ENCODE measurements at regions not wholly inside any gene's neighbourhood (a gene's known extent, or its start where the extent isn't known, plus 50 kb on each side); places are given as distances from the start of the nearest gene placed in this dataset.
A peak's percentile ranks its signal among the peaks of the same experiment; 100 is the strongest.
"Not testable (repeated sequence)": the region's sequence is repeated elsewhere in the genome, so short reads cannot be mapped to it uniquely, and the experiment has no call there.

DNA sequence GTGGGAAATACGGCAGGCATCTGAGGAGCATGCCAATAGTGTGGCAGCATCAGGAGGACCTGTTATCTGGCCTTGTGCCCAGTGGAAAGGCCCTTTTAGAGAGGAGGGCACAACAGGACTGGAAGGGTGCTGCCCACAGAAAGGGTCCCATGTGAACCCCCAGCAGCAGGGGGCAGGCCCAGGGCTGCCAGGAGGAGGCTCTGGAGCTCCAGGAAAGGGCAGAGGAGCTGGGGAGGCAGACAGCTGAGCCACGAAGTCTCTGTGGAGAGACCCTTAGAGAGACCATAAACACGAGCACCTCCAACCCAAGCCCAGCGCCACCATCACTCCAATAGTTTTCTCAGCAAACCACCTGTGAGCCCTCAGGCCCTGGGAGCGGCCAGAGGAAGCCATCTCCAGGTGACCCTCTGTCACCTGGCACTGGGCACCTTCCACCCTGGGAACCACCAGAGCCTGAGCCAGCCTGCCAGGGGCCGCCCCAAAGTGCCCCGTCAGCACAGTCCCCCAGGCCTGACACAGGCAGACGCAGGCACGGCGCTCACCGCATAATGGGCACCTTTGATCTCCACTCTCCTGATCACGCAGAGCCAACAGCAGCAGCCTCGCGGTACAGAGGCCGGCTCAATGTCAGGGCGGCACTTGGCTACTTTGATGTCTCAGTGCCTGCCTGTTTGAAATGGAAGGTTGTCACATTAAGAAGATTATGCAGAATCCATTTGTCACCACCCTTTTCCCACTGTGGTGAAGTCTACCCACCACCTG is 162.5 kb upstream of the RAB6C start:
- intact Hi-C loops (cut with DNase I): no loop called here
- DNase-seq: no peak

DNA sequence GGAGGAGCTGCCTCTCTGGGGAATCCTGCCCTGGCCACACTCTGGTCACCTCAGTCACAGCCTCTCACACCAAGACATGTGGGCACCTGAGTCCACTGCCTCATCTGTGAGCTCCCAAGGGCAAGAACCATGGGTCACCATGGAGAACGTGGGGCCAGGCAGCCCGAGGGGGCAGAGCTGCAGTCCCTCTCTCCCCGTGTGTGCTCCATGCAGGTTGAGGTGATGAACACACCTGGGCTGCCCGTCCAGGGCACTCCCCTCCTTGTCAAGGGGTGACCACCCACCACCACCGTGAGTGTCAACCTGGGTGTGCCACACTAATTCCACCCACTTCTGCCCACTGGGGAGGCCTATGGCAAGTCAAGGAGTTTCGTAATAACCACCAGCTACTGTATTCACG is 159.6 kb upstream of the RAB6C start:
- DNase-seq: peak in 1 of 10 donors; percentile 57
- intact Hi-C loops (cut with DNase I): no loop called here

DNA sequence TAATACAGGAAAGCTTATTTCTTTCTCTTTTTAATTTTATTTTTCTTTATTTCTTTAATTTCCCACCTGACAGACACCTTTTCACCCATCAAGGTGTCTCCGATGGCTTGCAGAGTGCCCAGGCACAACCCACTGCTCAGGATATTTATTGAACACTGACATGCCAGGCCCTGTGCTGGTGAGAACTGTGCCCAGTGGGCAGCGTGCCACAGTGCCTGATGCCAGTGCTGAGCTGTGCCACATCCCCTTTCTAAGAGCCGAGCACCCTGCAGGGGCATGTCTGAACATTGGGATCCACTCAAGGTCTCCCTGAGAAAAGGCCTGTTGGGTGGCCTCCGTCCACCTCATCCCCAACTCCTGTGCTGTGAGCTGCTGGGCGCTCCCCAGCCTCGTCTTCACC is 158.6 kb upstream of the RAB6C start:
- DNase-seq: no peak
- intact Hi-C loops (cut with DNase I): no loop called here

DNA sequence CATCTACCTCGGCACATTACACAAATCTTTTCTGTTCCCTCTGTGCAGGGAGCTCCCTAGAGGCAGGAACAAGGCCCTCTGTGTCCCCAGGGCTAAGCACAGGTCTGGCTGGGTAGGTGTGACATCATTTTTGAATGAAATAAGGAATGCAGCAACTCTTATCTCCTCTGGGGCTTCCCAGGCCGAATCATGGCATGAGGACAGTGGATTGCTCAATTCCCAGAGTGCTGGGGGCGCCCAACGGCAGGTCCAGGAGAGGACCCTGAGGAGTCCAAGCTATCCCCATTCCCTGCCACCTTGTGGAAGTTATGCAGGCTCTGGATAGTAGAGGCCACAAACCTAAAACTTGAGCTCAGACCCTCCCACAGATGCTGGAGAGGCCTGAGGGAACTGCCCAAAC is 158.0 kb upstream of the RAB6C start:
- DNase-seq: no peak
- intact Hi-C loops (cut with DNase I): no loop called here

DNA sequence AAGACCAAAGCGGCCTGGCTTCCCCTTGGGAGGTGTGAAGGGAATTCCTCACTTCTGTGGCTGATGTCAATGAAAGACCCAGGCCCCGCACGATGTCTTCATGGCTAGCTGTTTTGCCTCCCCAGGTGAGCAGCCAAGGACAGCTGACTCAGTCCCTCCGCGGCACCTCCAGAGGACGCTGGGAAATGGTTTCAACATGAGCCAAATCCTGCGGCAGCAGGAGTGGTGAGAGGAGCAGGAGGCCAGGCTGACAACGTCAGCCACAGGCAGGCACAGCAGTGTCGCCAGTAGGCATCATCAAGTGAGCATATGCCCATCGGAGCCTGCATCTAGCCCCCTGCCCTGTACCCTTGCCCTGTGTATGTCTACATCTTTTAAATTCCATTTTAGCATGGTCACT is 156.4 kb upstream of the RAB6C start:
- DNase-seq: no peak
- intact Hi-C loops (cut with DNase I): no loop called here

DNA sequence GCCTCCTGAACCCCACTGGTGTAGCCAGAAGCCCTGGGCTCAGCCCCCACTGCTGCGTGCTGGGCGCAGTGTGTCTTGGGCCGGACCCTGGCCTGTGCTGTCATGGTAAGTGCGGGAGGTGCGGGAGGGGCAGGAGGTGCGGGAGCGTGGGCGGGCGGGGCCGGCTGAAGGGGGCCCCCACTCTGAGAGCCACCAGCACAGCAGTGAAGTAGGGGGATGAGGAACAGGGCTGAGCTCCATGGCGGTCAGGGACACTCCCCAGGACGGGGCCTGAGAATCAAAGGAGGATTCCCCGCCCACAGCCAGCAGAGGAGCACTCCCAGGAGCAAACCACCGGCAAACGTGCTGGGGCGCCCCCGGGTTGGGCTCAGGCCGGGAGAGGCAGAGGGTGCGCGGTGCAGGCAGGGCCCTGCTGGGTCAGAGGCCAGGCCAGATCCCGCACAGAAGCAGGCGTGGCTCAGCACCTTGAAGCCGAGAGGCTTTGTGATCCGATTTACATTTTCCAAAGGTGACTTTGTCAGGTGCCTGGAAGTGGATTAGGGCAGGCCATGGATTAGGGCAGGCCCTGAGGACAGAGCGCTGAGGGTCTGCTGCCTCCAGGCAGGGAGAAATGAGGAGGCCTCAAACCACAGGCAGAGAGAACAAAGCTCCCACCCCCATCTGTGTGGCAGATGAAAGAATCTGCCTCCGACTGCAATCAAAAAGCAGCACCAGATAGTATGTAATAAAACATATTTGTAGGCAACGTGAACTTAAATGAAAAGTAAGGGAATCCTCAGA is 152.0 kb upstream of the RAB6C start:
- DNase-seq: no peak
- intact Hi-C loops (cut with DNase I): no loop called here

DNA sequence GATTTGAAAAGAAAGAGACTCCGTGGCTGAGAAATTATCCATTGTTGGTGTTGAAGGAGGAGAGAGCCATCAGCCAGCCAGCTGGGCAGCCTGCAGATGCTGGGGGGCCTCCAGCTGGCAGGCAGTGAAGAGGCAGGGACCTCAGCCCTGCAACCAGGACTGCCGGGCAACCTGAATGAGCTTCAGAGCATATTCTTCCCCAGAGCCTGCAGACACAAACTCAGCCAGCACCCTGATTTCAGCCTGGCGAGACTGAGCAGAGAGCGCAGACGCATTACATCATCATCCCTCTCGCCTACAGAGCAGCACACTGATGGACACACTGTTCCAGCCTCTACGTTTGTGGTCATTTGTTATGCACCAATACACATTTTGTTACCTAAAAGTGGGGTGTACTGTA is 150.7 kb upstream of the RAB6C start:
- intact Hi-C loops (cut with DNase I): no loop called here
- DNase-seq: peak in 1 of 10 donors; percentile 87

DNA sequence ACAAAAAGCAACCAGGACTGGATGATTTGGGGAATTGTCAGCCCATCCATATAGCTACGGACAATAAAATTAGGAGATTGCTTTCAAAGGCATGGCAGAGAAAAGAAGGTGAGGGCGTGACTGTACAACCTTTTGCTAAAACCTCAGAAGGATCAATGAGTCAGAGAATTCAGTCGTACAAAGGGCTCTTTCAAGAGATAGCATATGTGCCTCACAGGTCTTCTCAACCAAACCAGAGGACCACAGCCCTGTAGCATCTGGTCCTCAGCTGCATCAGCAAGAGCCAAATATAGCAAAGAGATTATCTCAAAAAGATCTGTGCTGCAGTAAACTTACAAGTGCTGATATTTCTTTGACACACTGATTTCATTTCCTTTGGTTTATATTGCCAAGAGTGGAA is 149.9 kb upstream of the RAB6C start:
- intact Hi-C loops (cut with DNase I): no loop called here
- DNase-seq: no peak

DNA sequence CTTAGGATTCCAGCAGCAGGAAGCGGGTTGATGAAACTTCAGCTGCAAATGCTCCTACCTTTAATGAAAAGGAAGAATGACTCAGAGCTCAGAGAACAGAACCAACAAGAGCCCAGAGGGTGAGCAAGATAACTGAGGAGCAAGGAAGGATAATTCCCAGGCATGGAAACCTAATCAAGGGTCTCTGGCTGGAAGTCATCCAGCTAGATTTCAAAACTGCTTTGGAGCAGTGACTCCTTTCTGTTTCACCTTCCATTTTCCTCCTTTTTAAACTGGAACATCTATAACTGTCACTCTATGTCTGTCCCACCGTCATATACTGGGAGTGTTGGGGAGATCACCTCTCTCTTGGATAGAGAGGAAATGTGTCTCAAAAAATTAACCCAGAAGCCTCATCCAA is 148.4 kb upstream of the RAB6C start:
- DNase-seq: no peak
- intact Hi-C loops (cut with DNase I): no loop called here

DNA sequence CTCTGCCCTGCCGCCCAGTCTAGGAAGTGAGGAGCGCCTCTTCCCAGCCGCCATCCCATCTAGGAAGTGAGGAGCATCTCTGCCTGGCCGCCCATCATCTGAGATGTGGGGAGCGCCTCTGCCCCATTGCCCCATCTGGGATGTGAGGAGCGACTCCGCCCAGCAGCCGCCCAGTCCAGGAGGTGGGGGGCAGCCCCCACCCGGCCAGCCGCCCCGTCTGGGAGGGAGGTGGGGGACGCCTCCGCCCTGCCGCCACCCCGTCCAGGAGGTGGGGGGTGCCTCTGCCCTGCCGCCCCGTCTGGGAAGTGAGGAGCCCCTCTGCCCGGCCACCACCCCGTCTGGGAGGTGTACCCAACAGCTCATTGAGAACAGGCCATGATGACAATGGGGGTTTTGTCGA is 146.0 kb upstream of the RAB6C start:
- DNase-seq: peak in 1 of 10 donors; percentile 71
- intact Hi-C loops (cut with DNase I): not testable (repeated sequence)

DNA sequence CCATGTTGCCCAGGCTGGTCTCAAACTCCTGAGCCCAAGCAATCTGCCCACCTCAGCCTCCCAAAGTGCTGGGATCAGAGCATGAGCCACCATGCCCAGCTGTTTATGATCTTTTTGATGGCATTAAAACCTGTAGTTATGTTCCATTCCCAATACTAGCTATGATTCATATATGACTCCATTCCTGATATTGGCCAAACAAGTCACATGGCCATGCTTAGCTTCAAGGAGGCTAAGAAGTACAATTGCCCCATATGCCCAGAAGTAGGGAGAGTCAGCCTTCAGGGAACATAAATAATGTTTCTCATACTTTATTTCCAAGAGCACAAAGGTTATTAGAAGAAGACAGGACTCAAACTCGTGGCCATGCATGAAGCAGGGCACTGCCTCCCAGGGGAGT is 132.4 kb upstream of the RAB6C start:
- intact Hi-C loops (cut with DNase I): no loop called here

DNA sequence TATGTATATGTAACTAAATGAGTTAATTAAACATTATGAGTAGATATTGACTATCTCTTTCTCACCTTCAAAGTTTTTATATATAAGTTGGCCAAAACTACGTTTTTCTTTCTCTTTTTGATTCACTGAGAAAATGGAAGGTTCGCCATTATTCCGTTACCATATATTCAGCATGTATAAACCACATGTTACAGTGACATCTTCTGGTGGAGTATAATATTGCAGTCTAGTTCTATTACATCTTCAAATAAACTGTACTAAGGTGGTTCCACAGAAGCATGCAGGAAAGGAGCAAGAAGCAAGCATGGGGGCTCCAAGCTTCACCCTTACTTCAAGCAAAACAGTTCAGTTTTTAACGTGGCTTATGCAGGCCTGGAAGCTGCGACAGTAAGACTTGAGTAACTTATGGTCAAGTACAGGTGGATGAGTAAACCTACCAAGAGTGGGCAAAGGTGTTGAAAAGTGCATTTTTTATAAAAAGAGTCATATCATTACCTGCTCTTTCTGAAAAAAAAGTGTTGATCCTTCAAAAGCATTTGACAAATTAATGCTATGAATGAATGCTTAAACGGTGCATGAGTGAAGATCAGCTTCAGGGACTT is 129.8 kb upstream of the RAB6C start:
- no peak for DNase-seq
- intact Hi-C loops (cut with DNase I): no loop called here

More for the DNA sequence above, 132.4 kb upstream of the RAB6C start:
- DNase-seq: no peak

DNA sequence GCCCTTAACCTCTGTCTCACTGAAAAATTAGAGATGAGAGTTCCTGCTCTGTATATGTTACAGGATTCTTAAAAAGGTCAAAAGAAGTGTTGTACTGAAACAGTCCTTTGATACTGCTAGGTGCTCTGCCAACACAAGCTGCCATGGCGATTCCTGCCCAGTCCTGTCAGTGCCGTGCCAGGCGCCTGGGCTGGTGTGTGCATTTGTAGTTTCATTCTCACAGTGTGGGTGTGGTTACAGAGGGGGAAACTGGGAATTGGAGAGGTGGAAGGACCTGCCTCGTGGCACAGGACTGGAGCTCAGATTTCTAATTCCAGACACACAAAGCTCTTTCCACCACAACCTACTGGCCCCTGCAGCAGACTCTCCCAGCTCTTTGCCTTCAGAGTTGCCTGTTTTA is 122.3 kb upstream of the RAB6C start:
- intact Hi-C loops (cut with DNase I): no loop called here
- DNase-seq: no peak

DNA sequence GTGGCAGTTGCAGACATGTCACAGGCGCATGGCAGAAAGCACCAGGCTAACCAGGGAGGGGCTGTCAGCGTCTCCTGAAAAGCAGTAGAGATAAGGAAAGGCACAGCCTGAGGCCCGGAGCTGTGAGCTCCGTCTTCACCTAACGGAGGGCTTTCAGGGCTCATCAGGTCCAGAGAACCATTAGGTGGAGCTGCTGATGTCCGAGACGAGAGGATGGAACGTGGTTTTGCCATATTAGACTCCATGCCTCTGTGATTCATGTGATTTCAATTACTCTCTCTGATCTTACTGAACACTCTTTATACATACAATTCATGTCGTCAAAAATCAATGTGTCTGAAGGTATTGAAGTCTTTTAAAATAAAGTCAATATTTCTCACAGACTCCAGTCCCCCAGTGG is 120.3 kb upstream of the RAB6C start:
- DNase-seq: no peak
- intact Hi-C loops (cut with DNase I): no loop called here

DNA sequence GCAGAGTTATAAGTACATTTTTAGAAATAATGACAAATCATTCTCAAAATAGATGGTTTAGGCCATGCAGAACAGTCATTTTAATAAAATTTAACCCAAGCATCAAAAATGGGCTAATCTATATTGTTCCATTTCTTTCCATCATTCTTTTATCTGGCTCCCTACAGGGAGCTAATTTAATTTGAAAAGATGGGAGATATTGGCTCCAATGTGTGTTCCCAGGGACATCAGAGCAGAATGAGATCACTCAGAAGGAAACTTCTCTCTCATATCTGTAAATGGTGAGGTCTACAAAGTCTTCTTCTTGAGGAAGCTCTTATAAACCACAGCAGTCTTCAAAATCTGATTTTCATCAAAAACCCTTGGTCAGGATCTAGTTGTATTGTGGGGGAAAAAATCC is 119.4 kb upstream of the RAB6C start:
- intact Hi-C loops (cut with DNase I): no loop called here
- DNase-seq: no peak

DNA sequence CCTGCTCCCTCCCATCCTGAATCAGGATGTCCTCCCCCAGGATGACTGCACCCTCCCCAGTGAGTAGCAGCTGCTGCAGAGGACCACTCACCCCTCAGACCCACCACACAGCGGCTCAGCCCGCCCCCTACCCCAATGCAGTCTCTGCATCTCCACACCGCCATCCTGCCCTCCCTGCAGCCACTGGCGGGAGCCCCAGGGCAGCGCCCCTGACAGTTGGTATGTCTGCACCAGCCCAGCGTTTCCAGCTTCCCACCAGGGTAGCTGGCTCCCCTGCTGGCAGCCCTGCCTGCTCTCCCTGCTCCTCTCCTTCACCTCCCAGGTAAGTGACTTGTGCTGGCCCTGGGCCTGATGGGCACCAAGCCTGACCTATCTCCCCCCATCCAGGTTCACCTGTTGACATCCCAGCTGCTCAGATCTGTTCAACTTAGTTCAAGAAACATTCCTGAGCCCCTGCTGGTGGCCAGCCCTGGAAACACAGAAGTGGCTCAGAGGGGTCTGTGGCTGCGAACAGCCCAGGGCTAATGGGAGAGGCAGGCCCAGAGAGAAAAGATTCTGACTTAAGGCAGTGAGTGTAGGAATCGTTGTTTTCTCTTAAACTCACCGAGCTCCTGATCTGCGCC is 117.7 kb upstream of the RAB6C start:
- intact Hi-C loops (cut with DNase I): no loop called here
- no peak for DNase-seq

DNA sequence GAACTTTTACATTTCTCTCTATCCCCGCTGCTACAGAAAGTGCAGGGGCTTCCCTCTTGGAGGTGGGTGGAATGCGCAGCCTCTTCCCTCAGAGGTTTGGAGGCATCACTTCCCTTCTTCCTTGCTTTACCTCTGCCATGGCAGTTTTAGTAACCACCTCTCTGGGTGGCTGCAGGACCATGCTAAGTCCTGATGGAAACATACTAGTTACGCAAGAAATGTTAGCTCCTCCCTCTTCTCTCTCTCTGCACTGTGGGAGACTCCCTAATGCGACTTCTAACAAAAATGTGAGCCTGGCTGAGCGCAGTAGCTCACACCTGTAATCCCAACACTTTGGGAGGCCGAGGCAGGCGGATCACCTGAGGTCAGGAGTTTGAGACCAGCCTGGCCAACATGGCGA is 116.8 kb upstream of the RAB6C start:
- DNase-seq: no peak
- intact Hi-C loops (cut with DNase I): no loop called here

DNA sequence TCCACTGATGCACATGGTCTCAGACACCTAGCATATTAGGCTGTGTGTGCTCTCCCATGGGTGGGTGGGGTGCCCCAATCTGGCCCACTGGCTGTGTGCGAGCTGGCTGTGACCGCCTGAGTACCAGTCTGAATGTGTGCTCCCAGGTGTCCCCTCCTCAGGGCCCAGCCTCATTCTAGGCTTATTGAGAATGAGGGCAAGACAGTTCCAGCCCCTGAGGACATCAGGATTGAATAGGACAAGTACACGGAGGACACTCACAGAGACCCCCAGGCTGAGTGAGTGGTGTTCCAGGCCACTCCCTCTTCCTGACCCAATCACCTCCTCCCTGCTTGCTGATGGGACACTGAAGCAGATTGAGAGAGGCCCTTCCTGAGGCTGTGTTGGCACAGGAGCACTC is 116.1 kb upstream of the RAB6C start:
- no peak for DNase-seq
- intact Hi-C loops (cut with DNase I): no loop called here

DNA sequence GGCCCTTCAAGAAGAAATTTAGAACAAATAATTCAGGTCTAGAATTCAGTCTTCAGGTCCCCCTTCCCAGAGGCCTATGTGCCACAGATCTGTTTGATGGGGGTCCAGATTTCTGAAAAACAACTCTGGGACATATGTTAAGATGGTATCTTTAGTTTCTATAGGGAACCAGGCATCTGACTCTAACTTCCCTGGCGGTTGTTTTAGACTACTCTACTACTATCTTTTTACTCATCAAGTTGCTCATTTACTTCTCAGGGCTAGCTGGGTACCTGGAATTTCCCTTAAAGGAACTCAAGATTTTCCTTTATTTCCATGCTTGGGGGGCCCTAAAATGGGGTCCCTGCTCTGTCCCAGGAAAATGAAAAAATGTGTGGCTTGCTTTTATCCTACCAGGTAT is 114.7 kb upstream of the RAB6C start:
- intact Hi-C loops (cut with DNase I): no loop called here
- DNase-seq: no peak

DNA sequence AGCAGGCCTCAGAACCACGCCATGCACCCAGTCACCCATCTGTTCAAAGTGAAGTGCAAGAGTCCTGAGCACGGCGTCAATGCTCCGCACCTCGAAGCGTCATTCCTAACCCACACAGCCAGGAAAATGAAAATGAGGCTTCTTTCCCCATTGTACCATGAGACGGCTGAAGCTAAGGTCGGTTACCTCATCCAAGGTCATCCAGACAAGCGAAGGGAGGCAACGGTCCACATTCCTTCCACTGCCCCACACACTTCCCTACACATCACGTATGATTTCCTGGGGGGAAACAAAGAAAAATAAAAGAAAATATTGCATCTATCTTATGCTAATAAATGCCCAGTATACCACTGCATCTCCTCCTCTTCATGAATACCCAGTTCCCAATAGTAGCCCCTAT is 113.5 kb upstream of the RAB6C start:
- no peak for DNase-seq
- intact Hi-C loops (cut with DNase I): no loop called here

DNA sequence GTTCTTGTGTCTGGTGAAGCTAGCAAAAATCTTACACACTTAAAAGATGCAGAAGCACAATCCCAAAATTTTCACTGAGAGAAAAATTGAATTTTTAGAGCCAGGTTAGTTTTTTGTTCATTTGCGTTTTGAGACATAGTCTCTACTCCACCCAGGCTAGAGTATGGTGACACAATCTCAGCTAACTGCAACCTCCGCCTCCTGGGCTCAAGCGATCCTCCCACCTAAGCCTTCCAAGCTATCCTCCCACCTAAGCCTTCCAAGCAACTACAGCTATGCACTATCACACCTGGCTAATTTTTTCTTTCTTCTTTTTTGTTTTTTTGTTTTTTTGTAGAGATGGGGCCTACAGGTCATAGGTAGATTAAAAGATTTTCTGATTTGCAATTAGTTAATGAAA is 113.1 kb upstream of the RAB6C start:
- DNase-seq: no peak
- intact Hi-C loops (cut with DNase I): no loop called here

Measured in posterior cingulate gyrus (tissue), 11 donors.